ENCODE measurements at regions not wholly inside any gene's neighbourhood (a gene's known extent, or its start where the extent isn't known, plus 50 kb on each side); places are given as distances from the start of the nearest gene placed in this dataset.

DNA sequence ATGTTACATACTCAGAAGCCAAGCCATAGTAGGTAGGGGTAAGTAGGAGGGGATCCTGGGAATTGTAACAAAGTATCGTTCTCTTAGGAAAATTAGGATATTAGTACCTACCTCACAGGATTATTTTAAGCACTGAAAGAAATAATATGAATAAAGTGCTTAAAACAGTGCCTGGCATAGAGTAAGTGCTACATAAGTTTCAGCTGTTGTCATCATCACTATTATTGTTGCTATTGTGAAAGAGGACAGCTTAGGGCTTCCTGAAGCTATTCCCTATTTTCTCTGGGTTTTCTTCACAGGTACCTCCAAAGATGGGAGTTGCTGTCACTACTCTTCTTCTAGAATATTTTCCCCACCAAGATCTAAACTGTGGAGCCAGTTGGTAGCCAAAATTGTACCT, 443.7 kb upstream of the FGF16 start:
- Mint-ChIP-seq H3K4me3 (ENCODE audit: low read depth, unreplicated experiment) (no peak overlapping the region), H3K4me1 (ENCODE audit: low read depth, unreplicated experiment) (no peaks in the 10 kb centered on the region), H3K9me3 (ENCODE audit: low read depth, unreplicated experiment) (peaks cover 4% of the 10 kb centered on the region), H3K27ac (ENCODE audit: unreplicated experiment) (no peak overlapping the region), H3K36me3 (ENCODE audit: insufficient read depth, unreplicated experiment) (no peaks in the 10 kb centered on the region), H3K27me3 (ENCODE audit: unreplicated experiment) (no peaks in the 10 kb centered on the region)
- BruUV-seq (replicated peaks), result no TSS peak
- no peak for TF ChIP-seq CTCF (IDR thresholded peaks at IDR 0.05; ENCODE audit: unreplicated experiment)
- intact Hi-C loops (cut with micrococcal nuclease; ENCODE audit: unreplicated experiment), result no loop called here
- DNase-seq, result no peak
- CTCF ChIA-PET, result no interaction called here

GRCh38 chrX:77003956-77004355, 443.2 kb upstream of the FGF16 start:
- no TSS peak for BruUV-seq (replicated peaks)
- no peaks in the 10 kb centered on the region for H3K4me1 Mint-ChIP-seq (ENCODE audit: low read depth, unreplicated experiment)
- intact Hi-C loops (cut with micrococcal nuclease; ENCODE audit: unreplicated experiment), result no loop called here

GRCh38 chrX:77009691-77010090, 437.5 kb upstream of the FGF16 start:
- Mint-ChIP-seq H3K4me1 (ENCODE audit: low read depth, unreplicated experiment) (no peaks in the 10 kb centered on the region), H3K36me3 (ENCODE audit: insufficient read depth, unreplicated experiment) (no peaks in the 10 kb centered on the region), H3K27me3 (ENCODE audit: unreplicated experiment) (no peaks in the 10 kb centered on the region), H3K9me3 (ENCODE audit: low read depth, unreplicated experiment) (peaks cover 6% of the 10 kb centered on the region), H3K4me3 (ENCODE audit: low read depth, unreplicated experiment) (no peak overlapping the region), H3K27ac (ENCODE audit: unreplicated experiment) (no peak overlapping the region)
- CTCF ChIA-PET, result no interaction called here
- BruUV-seq (replicated peaks), result no TSS peak
- no peak for TF ChIP-seq CTCF (IDR thresholded peaks at IDR 0.05; ENCODE audit: unreplicated experiment)
- intact Hi-C loops (cut with micrococcal nuclease; ENCODE audit: unreplicated experiment), result no loop called here
- DNase-seq, result no peak

More at GRCh38 chrX:77003956-77004355, 443.2 kb upstream of the FGF16 start:
- no peak overlapping the region for H3K4me3 Mint-ChIP-seq (ENCODE audit: low read depth, unreplicated experiment)
- DNase-seq, result no peak
- peaks cover 6% of the 10 kb centered on the region for H3K9me3 Mint-ChIP-seq (ENCODE audit: low read depth, unreplicated experiment)
- H3K27me3 Mint-ChIP-seq (ENCODE audit: unreplicated experiment), result no peaks in the 10 kb centered on the region
- CTCF ChIA-PET, result no interaction called here
- no peak for TF ChIP-seq CTCF (IDR thresholded peaks at IDR 0.05; ENCODE audit: unreplicated experiment)
- H3K27ac Mint-ChIP-seq (ENCODE audit: unreplicated experiment), result no peak overlapping the region
- no peaks in the 10 kb centered on the region for H3K36me3 Mint-ChIP-seq (ENCODE audit: insufficient read depth, unreplicated experiment)

GRCh38 chrX:77014377-77015372, 432.5 kb upstream of the FGF16 start:
- H3K36me3 Mint-ChIP-seq (ENCODE audit: insufficient read depth, unreplicated experiment), result peaks cover 5% of the 10 kb centered on the region
- no peaks in the 10 kb centered on the region for H3K27me3 Mint-ChIP-seq (ENCODE audit: unreplicated experiment)
- no peak for TF ChIP-seq CTCF (IDR thresholded peaks at IDR 0.05; ENCODE audit: unreplicated experiment)
- no peak overlapping the region for H3K4me3 Mint-ChIP-seq (ENCODE audit: low read depth, unreplicated experiment)
- peaks cover 5% of the 10 kb centered on the region for H3K9me3 Mint-ChIP-seq (ENCODE audit: low read depth, unreplicated experiment)
- intact Hi-C loops (cut with micrococcal nuclease; ENCODE audit: unreplicated experiment), result no loop called here
- H3K27ac Mint-ChIP-seq (ENCODE audit: unreplicated experiment), result no peak overlapping the region
- no peaks in the 10 kb centered on the region for H3K4me1 Mint-ChIP-seq (ENCODE audit: low read depth, unreplicated experiment)
- DNase-seq, result no peak
- BruUV-seq (replicated peaks), result no TSS peak
- CTCF ChIA-PET, result no interaction called here
